ENCODE measurements at regions not wholly inside any gene's neighbourhood (a gene's known extent, or its start where the extent isn't known, plus 50 kb on each side); places are given as distances from the start of the nearest gene placed in this dataset.
"Not testable (repeated sequence)": the region's sequence is repeated elsewhere in the genome, so short reads cannot be mapped to it uniquely, and the experiment has no call there.

DNA sequence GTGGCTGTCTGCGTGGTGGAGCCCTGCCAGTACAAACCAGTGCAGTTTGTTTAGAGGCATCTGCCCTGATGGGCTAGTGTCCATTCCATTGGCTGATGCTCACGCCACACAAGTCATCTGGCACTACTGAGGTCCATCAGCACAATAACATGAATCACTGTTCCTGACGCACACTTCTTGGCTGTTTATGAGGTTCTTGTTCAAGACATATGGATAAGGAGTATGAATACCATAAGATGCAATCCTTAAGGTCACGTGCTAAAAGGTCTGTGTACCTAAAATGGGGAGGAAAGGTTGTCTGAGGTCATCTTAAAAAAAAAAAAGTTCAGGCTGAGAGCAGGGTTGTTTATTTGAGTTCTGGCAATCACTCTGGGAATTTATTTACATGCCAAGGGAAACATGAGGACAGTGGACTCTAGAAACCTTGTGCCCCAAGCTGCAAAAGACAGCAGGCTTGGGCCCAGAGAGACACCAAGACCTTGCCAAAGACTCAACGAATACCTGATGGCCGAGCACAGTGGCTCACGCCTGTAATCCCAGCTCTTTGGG is 54.1 kb upstream of the SHLD1 start:
- no peaks in the 10 kb centered on the region for H4K20me1 ChIP-seq
- TF ChIP-seq Cebpa-rat (IDR thresholded peaks at IDR 0.05), result no peak
- H3K4me3 ChIP-seq, result no peak overlapping the region
- H3K27ac ChIP-seq, result no peak overlapping the region
- H3K4me2 ChIP-seq, result no peak overlapping the region
- H3K27me3 ChIP-seq, result no peaks in the 10 kb centered on the region
- no peak overlapping the region for H3K9ac ChIP-seq
- peaks cover 8% of the 10 kb centered on the region; the same call in 1 of the 2 replicates for H3K9me3 ChIP-seq
- H3K4me1 ChIP-seq, result peaks cover 16% of the 10 kb centered on the region
- no peaks in the 10 kb centered on the region for H3K36me3 ChIP-seq

DNA sequence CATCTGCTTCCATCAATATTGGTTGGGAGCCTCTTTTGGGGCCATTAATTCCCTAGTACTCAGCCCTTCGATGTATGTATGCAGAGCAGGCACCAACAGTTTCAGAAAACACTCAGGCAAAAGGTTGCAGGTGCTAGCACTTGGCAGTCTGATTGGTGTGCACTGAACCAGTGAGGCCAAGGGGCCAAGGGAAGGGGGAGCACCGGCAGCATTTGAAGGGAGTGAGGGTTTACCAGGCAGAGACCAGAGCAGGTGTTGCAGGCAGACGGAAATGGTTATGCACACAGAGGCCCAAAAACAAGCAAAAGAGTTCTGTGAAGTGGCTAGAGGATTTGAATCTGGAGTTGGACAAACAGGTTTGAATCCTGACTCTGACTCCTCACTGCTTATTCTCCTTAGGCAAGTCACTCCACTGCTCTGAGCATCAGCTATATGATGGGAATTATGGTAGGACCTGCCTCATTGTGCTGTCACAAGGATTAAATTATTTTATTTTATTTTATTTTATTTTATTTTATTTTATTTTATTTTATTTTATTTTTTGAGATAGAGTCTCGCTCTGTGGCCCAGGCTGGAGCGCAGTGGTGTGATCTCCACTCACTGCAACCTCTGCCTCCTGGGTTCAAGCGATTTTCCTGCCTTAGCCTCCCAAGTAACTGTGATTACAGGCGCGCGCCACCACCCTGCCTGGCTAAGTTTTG is 58.1 kb upstream of the SHLD1 start:
- Histone ChIP-seq H3K27ac (no peak overlapping the region), H3K36me3 (no peaks in the 10 kb centered on the region), H3K4me1 (peaks cover 30% of the 10 kb centered on the region), H3K4me2 (peak overlapping the region; percentile 71), H4K20me1 (no peaks in the 10 kb centered on the region), H3K27me3 (no peaks in the 10 kb centered on the region), H3K4me3 (no peak overlapping the region), H3K9me3 (peaks cover 6% of the 10 kb centered on the region; the same call in 1 of the 2 replicates), H3K9ac (peak overlapping the region; percentile 45; the same call in 1 of the 2 replicates)
- TF ChIP-seq Cebpa-rat (IDR thresholded peaks at IDR 0.05), result no peak

DNA sequence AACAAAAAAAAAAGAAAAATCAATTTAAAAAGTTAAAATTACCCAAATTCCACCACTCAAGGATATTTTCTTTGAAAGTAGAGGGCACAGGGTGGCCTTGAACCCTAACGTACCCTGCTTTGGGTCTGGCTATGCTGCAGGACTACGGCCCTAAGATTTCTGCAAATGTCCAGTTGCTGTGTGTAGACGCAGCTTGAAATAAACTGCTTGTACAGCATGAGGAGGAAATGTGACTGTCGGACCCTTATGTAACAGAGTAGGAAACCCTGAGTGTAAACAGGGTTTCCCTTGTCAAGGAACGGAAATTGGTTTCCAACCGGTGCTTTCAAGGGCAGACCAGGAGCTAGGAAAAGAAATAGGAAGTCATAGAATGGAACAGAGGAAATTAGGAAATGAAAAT is 60.7 kb upstream of the SHLD1 start:
- H3K4me2 ChIP-seq, result no peak overlapping the region
- no peaks in the 10 kb centered on the region for H3K36me3 ChIP-seq
- TF ChIP-seq Cebpa-rat (IDR thresholded peaks at IDR 0.05), result no peak
- no peaks in the 10 kb centered on the region for H4K20me1 ChIP-seq
- H3K9ac ChIP-seq, result no peak overlapping the region
- no peak overlapping the region for H3K4me3 ChIP-seq
- no peaks in the 10 kb centered on the region for H3K27me3 ChIP-seq
- no peak overlapping the region for H3K27ac ChIP-seq
- peaks cover 30% of the 10 kb centered on the region for H3K4me1 ChIP-seq
- no peaks in the 10 kb centered on the region for H3K9me3 ChIP-seq

DNA sequence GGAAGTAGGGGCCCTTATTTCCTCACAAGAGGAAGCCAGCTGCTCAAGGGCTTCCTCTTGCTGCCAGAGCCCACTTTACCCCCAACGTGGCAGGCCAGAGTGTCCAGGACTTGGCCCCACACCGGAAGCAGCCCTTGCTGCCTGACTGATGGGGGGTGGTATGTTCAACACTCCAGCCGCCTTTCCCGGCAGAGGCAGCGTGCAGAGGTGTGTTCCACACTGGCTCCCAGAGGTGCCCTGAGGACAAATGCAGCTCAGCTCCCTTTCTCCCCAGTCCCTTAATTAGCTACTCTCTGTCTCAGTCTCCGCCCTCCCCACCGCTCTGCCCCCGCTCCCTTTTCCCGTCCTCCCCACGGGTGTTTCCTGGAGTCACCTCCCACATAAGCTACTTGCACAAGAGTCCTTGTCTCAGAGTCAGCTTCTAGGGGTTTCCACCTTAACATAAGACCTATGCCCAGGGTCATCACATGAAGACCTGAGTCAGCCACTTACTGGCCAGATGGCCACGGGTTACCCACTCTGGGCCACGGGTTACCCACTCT is 61.7 kb upstream of the SHLD1 start:
- Histone ChIP-seq H3K27ac (0 out of 2 replicates have a peak overlapping the region, but pooled peaks have one; percentile 8), H3K4me3 (no peak overlapping the region), H3K4me1 (peaks cover 30% of the 10 kb centered on the region), H3K4me2 (peak overlapping the region; percentile 17), H3K36me3 (no peaks in the 10 kb centered on the region), H3K9ac (no peak overlapping the region), H4K20me1 (no peaks in the 10 kb centered on the region), H3K27me3 (no peaks in the 10 kb centered on the region), H3K9me3 (no peaks in the 10 kb centered on the region)
- TF ChIP-seq Cebpa-rat (IDR thresholded peaks at IDR 0.05), result no peak

DNA sequence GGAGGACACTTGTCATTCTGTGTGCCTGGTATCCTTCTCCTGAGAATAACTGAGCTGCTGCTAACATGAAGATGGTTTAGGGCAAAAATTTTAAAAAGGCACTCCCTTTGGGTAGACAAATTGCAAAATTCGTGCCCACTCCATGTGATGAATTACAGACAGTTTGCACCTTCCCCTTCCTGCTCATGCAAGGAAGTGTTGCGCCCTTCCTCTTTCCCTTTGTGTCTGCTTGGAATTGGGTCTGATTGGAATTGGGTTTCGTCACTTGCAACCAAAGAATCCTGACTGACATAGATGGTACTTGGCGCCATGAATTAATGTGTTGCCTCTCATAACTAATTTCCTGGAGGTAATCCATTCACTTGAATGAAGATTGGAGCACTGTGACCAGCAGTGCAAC is 62.3 kb upstream of the SHLD1 start:
- TF ChIP-seq Cebpa-rat (IDR thresholded peaks at IDR 0.05), result no peak
- Histone ChIP-seq H3K4me3 (no peak overlapping the region), H3K9me3 (no peaks in the 10 kb centered on the region), H3K4me2 (no peak overlapping the region), H3K27me3 (no peaks in the 10 kb centered on the region), H3K9ac (no peak overlapping the region), H4K20me1 (no peaks in the 10 kb centered on the region), H3K27ac (no peak overlapping the region), H3K4me1 (peaks cover 30% of the 10 kb centered on the region), H3K36me3 (no peaks in the 10 kb centered on the region)

DNA sequence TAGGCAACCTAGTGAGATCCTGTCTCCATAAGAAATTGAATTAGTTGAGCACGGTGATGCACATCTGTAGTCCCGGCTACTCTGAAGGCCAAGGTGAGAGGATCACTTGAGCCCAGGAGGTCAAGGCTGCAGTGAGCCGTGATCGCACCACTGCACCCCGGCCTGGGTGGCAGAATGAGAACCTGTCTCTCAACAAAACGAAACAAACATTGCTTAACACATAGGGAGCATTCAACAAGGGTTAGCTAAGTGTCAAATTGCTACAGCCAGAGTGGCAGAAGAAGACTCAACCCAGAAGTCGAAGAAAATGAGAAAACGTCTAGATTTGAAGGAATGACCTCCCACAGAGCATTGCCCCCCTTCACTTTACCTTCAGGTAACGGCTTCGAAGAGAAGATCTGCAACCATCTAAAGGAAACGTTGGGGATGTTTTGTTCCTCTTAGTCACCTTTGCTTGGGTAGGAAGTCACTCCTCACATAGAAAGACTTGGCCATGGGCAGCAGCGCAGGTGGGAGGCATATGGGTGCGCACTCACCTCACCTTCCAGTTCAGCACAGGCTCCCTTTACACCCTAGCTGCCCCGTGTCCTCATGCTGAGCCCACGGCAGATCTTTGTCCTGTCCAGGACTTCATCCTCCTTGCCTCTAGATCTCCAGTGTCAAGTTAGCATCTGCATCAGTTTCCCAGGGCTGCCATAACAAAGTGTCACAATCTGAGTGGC is 63.7 kb upstream of the SHLD1 start:
- no peaks in the 10 kb centered on the region for H4K20me1 ChIP-seq
- no peak for TF ChIP-seq Cebpa-rat (IDR thresholded peaks at IDR 0.05)
- no peak overlapping the region for H3K4me3 ChIP-seq
- peaks cover 28% of the 10 kb centered on the region for H3K4me1 ChIP-seq
- no peak overlapping the region for H3K27ac ChIP-seq
- no peaks in the 10 kb centered on the region for H3K9me3 ChIP-seq
- H3K4me2 ChIP-seq, result no peak overlapping the region
- H3K36me3 ChIP-seq, result no peaks in the 10 kb centered on the region
- no peaks in the 10 kb centered on the region for H3K27me3 ChIP-seq
- H3K9ac ChIP-seq, result no peak overlapping the region

DNA sequence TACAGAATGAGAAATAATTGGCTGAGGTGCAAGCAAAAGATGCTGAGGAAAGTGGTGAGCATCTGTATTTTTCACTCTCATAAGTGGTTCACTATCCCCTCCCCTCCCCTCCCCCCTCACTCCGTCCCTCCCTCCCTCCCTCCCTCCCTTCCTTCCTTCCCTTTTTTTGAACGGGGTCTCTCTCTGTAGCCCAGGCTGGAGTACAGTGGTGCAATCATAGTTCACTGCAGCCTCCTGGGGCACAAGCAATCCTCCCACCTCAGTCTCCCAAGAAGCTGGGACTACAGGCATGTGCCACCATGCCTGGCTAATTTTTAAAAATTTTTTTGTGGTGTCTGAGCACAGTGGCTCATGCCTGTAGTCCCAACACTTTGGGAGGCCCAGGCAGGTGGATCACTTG is 67.6 kb upstream of the SHLD1 start:
- H3K4me1 ChIP-seq, H3K9me3 ChIP-seq, H3K4me3 ChIP-seq, H3K27me3 ChIP-seq, H3K27ac ChIP-seq, H3K36me3 ChIP-seq, H4K20me1 ChIP-seq, H3K9ac ChIP-seq: not testable (repeated sequence)
- H3K4me2 ChIP-seq, result peak overlapping the region; percentile 36

DNA sequence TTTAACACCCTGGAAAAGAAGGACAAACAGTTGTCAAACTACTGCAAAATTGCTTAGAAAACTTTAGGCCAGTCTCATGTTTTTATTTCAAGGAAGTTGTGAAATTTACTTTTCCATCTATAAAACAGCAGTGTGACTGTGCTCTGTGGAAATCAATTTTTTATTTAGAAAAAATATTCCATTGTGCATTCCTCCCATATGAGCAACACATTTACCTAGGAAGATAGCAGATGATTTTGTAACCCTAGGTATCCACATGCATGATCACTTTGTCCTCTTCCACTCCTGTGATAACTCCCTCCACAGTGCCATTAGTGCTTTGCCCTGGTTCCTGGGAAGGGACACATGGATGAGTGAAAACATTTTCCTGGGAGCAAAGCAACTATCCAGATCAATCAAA is 69.4 kb upstream of the GPCPD1 start:
- no peaks in the 10 kb centered on the region for H3K27me3 ChIP-seq
- no peaks in the 10 kb centered on the region for H3K36me3 ChIP-seq
- no peak overlapping the region for H3K4me2 ChIP-seq
- no peak overlapping the region for H3K4me3 ChIP-seq
- no peak overlapping the region for H3K27ac ChIP-seq
- H3K4me1 ChIP-seq, result peaks cover 17% of the 10 kb centered on the region
- no peak for TF ChIP-seq Cebpa-rat (IDR thresholded peaks at IDR 0.05)
- no peaks in the 10 kb centered on the region for H4K20me1 ChIP-seq
- H3K9ac ChIP-seq, result no peak overlapping the region
- no peaks in the 10 kb centered on the region for H3K9me3 ChIP-seq

DNA sequence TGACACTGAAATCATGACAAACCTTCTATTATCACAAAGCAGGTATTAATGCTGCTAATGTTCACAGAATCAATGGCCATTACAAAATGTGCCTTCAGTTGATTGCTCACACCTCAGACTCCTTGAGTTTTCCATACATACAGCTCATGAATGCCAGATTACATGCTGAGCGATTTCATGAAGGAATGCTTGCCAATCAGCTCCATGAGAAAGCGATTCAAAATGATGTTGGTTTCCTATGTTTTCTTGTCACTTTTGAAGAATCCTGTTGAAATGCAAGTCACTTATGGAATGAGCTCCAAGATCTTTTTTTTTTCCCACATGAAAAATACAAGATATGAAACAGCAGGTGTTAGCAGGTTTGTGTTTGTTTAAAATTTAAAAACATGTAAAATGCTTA is 68.0 kb upstream of the GPCPD1 start:
- peaks cover 31% of the 10 kb centered on the region for H3K4me1 ChIP-seq
- no peak for TF ChIP-seq Cebpa-rat (IDR thresholded peaks at IDR 0.05)
- H3K9me3 ChIP-seq, result no peaks in the 10 kb centered on the region
- no peak overlapping the region for H3K4me3 ChIP-seq
- H4K20me1 ChIP-seq, result no peaks in the 10 kb centered on the region
- H3K27ac ChIP-seq, result no peak overlapping the region
- no peak overlapping the region for H3K9ac ChIP-seq
- H3K4me2 ChIP-seq, result no peak overlapping the region
- no peaks in the 10 kb centered on the region for H3K27me3 ChIP-seq
- no peaks in the 10 kb centered on the region for H3K36me3 ChIP-seq

DNA sequence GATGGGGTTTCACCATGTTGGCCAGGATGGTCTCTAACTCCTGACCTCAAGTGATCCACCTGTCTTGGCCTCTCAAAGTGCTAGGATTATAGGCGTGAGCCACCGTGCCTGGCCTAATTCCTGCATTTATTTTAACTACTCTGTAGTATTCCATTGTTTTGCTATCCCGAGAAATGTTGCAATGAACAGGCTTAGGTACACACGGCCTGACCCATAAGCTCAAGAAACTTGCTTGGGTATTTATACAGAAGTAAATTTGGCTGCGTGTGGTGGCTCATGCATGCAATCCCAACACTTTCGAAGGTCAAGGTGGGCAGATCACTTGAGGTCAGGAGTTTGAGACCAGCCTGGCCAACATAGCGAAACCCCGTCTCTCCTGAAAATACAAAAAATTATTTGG is 67.1 kb upstream of the GPCPD1 start:
- not testable (repeated sequence) for H3K4me2 ChIP-seq, H4K20me1 ChIP-seq

More for the DNA sequence above, 67.1 kb upstream of the GPCPD1 start:
- not testable (repeated sequence) for H3K27ac ChIP-seq, H3K4me3 ChIP-seq, H3K9me3 ChIP-seq, H3K36me3 ChIP-seq, H3K9ac ChIP-seq, H3K27me3 ChIP-seq
- peaks cover 39% of the 10 kb centered on the region for H3K4me1 ChIP-seq

All from BLaER1 (cell line).